ENCODE measurements at regions not wholly inside any gene's neighbourhood (a gene's known extent, or its start where the extent isn't known, plus 50 kb on each side); places are given as distances from the start of the nearest gene placed in this dataset.

GRCh38 chr2:17000184-17000482 lies 334.5 kb upstream of the CYRIA start:
- 0 out of 2 replicates have a peak, but pooled peaks cover 5% of the 10 kb centered on the region for H3K36me3 ChIP-seq (ENCODE audit: insufficient read depth)
- no peak for ATAC-seq

More at GRCh38 chr2:17000184-17000482, 334.5 kb upstream of the CYRIA start:
- H3K4me1 ChIP-seq (ENCODE audit: insufficient read depth): no peaks in the 10 kb centered on the region
- H3K4me3 ChIP-seq: no peak overlapping the region
- no peak overlapping the region for H3K27ac Mint-ChIP-seq
- no peaks in the 10 kb centered on the region for H3K79me2 ChIP-seq (replicated peaks; ENCODE audit: insufficient read depth)
- H3K27me3 ChIP-seq (ENCODE audit: insufficient read depth): no peaks in the 10 kb centered on the region
- H3F3A ChIP-seq (replicated peaks; ENCODE audit: low read depth): no peaks in the 10 kb centered on the region
- peaks cover 1% of the 10 kb centered on the region for H3K27me3 Mint-ChIP-seq (ENCODE audit: insufficient read depth, low read depth, poor library complexity)
- no peak overlapping the region for H2AFZ ChIP-seq
- H3K36me3 Mint-ChIP-seq (ENCODE audit: low read depth): no peaks in the 10 kb centered on the region; the same call in 2 of the 3 replicates
- H3K27ac ChIP-seq (ENCODE audit: low read depth): no peak overlapping the region
- H3K9me2 ChIP-seq (ENCODE audit: insufficient read depth): peaks cover 3% of the 10 kb centered on the region; the same call in 1 of the 2 replicates
- peaks cover 4% of the 10 kb centered on the region; the same call in 2 of the 3 replicates for H3K4me1 Mint-ChIP-seq
- no peak for DNase-seq (ENCODE audit: low spot score)
- H3K9me3 Mint-ChIP-seq: peaks cover 9% of the 10 kb centered on the region; the same call in 2 of the 3 replicates
- TF ChIP-seq ZNF462 (CRISPR knock-in tag; IDR thresholded peaks at IDR 0.05) (no peak), REST (IDR thresholded peaks at IDR 0.05; ENCODE audit: unreplicated experiment) (no peak), EZH2 (IDR thresholded peaks at IDR 0.05; ENCODE audit: low read depth, unreplicated experiment) (no peak), POLR2AphosphoS5 (IDR thresholded peaks at IDR 0.05; ENCODE audit: low read depth) (no peak)
- H4K20me1 ChIP-seq (replicated peaks; ENCODE audit: insufficient read depth): no peaks in the 10 kb centered on the region
- H3K4me3 Mint-ChIP-seq: no peak overlapping the region
- no peak overlapping the region for H3K4me2 ChIP-seq

Data from GM23338 (cell line).